H9 (cell line): ENCODE measurements at regions not wholly inside any gene's neighbourhood (a gene's known extent, or its start where the extent isn't known, plus 50 kb on each side); places are given as distances from the start of the nearest gene placed in this dataset.

ENCODE experiments used
- DNase-seq: peaks from one replicate; pipeline ENCODE4 v3.0.0-alpha.2; 2017
- H2AFZ ChIP-seq: one replicate; pipeline ENCODE4 v1.6.1; 2013; ENCODE audit warnings: mild to moderate bottlenecking, low read length, control low read depth, moderate library complexity
- H2AK5ac ChIP-seq: 2 replicates; pipeline ENCODE4 v1.6.1; 2013; ENCODE audit warnings: low read length, control low read depth, mixed read lengths; ENCODE audit not compliant: insufficient read length
- H2BK120ac ChIP-seq: one replicate; pipeline ENCODE4 v1.6.1; 2013; ENCODE audit warnings: low read depth, mild to moderate bottlenecking, low read length, control low read depth, inconsistent platforms; ENCODE audit not compliant: poor library complexity, severe bottlenecking
- H2BK12ac ChIP-seq: 2 replicates; pipeline ENCODE4 v1.6.1; 2013; ENCODE audit warnings: low read length, control low read depth, mixed read lengths, low read depth; ENCODE audit not compliant: insufficient read length
- H2BK15ac ChIP-seq: 2 replicates; pipeline ENCODE4 v1.6.1; 2013; ENCODE audit warnings: low read depth, low read length, control low read depth
- H2BK20ac ChIP-seq: one replicate; pipeline ENCODE4 v1.6.1; 2013; ENCODE audit warnings: low read depth, mild to moderate bottlenecking, low read length, control low read depth, inconsistent platforms; ENCODE audit not compliant: poor library complexity, severe bottlenecking
- H2BK5ac ChIP-seq: 2 replicates; pipeline ENCODE4 v1.6.1; 2013; ENCODE audit warnings: low read length, control low read depth, mixed read lengths; ENCODE audit not compliant: insufficient read length
- H3K14ac ChIP-seq: 2 replicates; pipeline ENCODE4 v1.6.1; 2013; ENCODE audit warnings: low read length, control low read depth; ENCODE audit not compliant: insufficient read depth
- H3K18ac ChIP-seq: 2 replicates; pipeline ENCODE4 v1.6.1; 2013; ENCODE audit warnings: low read depth, mild to moderate bottlenecking, mixed read lengths, low read length, control low read depth; ENCODE audit not compliant: insufficient read length
- H3K23ac ChIP-seq: 2 replicates; pipeline ENCODE4 v1.6.1; 2013; ENCODE audit warnings: low read length, control low read depth, mixed read lengths, low read depth; ENCODE audit not compliant: insufficient read length
- H3K23me2 ChIP-seq: 2 replicates; pipeline ENCODE4 v1.6.1; 2013; ENCODE audit warnings: low read depth, mild to moderate bottlenecking, mixed read lengths, low read length, control low read depth; ENCODE audit not compliant: insufficient read length, poor library complexity, severe bottlenecking
- H3K27ac ChIP-seq: 2 replicates; pipeline ENCODE4 v1.5.1; 2013; ENCODE audit warnings: low read length, control low read depth, mixed read lengths, low read depth; ENCODE audit not compliant: insufficient read length
- H3K27me3 ChIP-seq: 2 replicates; pipeline ENCODE4 v1.6.1; 2013; ENCODE audit warnings: low read length, control low read depth, inconsistent platforms; ENCODE audit not compliant: insufficient read depth
- H3K4ac ChIP-seq: 2 replicates; pipeline ENCODE4 v1.6.1; 2013; ENCODE audit warnings: low read depth, mild to moderate bottlenecking, control low read depth, inconsistent platforms, low read length, moderate library complexity
- H3K4me1 ChIP-seq: 2 replicates; pipeline ENCODE4 v1.6.1; 2013; ENCODE audit warnings: low read length, control low read depth, inconsistent platforms; ENCODE audit not compliant: insufficient read depth
- H3K4me2 ChIP-seq: 2 replicates; pipeline ENCODE4 v1.6.1; 2013; ENCODE audit warnings: low read length, control low read depth, mixed read lengths; ENCODE audit not compliant: insufficient read length, insufficient read depth
- H3K56ac ChIP-seq: 2 replicates; pipeline ENCODE4 v1.6.1; 2013; ENCODE audit warnings: low read depth, mild to moderate bottlenecking, mixed read lengths, low read length, control low read depth; ENCODE audit not compliant: insufficient read length
- H3K79me1 ChIP-seq: 2 replicates; pipeline ENCODE4 v1.6.1; 2013; ENCODE audit warnings: low read depth, mild to moderate bottlenecking, moderate library complexity, low read length, control low read depth, inconsistent platforms; ENCODE audit not compliant: insufficient read depth, poor library complexity, severe bottlenecking
- H3K79me2 ChIP-seq: 2 replicates; pipeline ENCODE4 v1.6.1; 2013; ENCODE audit warnings: low read length, control low read depth, inconsistent platforms; ENCODE audit not compliant: insufficient read depth
- H3K9ac ChIP-seq: 2 replicates; pipeline ENCODE4 v1.6.1; 2013; ENCODE audit warnings: low read length, control low read depth, mixed read lengths; ENCODE audit not compliant: insufficient read length; ENCODE audit errors: extremely low read depth
- H3K9me3 ChIP-seq: one replicate; pipeline ENCODE4 v1.6.1; 2013; ENCODE audit warnings: low read depth, low read length, inconsistent platforms; ENCODE audit not compliant: control insufficient read depth
- H3T11ph ChIP-seq: one replicate; pipeline ENCODE4 v1.6.1; 2013; ENCODE audit warnings: mild to moderate bottlenecking, low read length, control low read depth, inconsistent platforms
- H4K20me1 ChIP-seq: one replicate; pipeline ENCODE4 v1.6.1; 2013; ENCODE audit not compliant: control insufficient read depth, insufficient read length, insufficient read depth
- H4K5ac ChIP-seq: 2 replicates; pipeline ENCODE4 v1.6.1; 2013; ENCODE audit warnings: low read depth, mild to moderate bottlenecking, mixed read lengths, low read length, control low read depth; ENCODE audit not compliant: insufficient read length
- H4K8ac ChIP-seq: replicated peaks from 2 replicates; pipeline ENCODE4 v1.6.1; 2013; ENCODE audit warnings: low read length, control low read depth, mixed read lengths, low read depth; ENCODE audit not compliant: insufficient read length
- H4K91ac ChIP-seq: 2 replicates; pipeline ENCODE4 v1.6.1; 2013; ENCODE audit warnings: low read depth, mild to moderate bottlenecking, moderate library complexity, mixed read lengths, low read length, control low read depth; ENCODE audit not compliant: insufficient read length
- H3K27ac Mint-ChIP-seq, 3 experiments: 2 replicates in 2 of 3; 3 replicates in 1 of 3; pipeline ENCODE4 v1.8.0; 2020 to 2021; ENCODE audit warnings: mixed read lengths in 3 of 3, mild to moderate bottlenecking in 1 of 3, moderate library complexity in 1 of 3
- H3K27me3 Mint-ChIP-seq: 2 replicates; pipeline ENCODE4 v1.8.0; 2021; ENCODE audit warnings: low read depth, mild to moderate bottlenecking, moderate library complexity, mixed read lengths
- H3K36me3 Mint-ChIP-seq, 3 experiments: 2 replicates in 2 of 3; 3 replicates in 1 of 3; pipeline ENCODE4 v1.8.0; 2020 to 2021; ENCODE audit warnings: low read depth in 3 of 3, mixed read lengths in 3 of 3; ENCODE audit not compliant: insufficient read depth in 1 of 3
- H3K4me1 Mint-ChIP-seq, 2 experiments: 2 replicates each; pipeline ENCODE4 v1.8.0; 2020; ENCODE audit warnings: mixed read lengths in 2 of 2
- H3K4me3 Mint-ChIP-seq, 2 experiments: 2 replicates in 1 of 2; 3 replicates in 1 of 2; pipeline ENCODE4 v1.8.0; 2020 to 2021; ENCODE audit warnings: mild to moderate bottlenecking in 2 of 2, mixed read lengths in 2 of 2, moderate library complexity in 1 of 2
- H3K9me3 Mint-ChIP-seq, 2 experiments: 2 replicates in 1 of 2; 3 replicates in 1 of 2; pipeline ENCODE4 v1.8.0; 2020; ENCODE audit warnings: mild to moderate bottlenecking in 2 of 2, mixed read lengths in 2 of 2, moderate library complexity in 1 of 2
- CTCF ChIP-seq: fragments of 200-600 bp; sonication (generic); conservative IDR thresholded peaks from 3 replicates; pipeline ENCODE4 v1.8.0; 2021; ENCODE audit warnings: antibody characterized with exemption, mild to moderate bottlenecking
- whole genome bisulfite sequencing: extraction: QIAGEN DNeasy Blood & Tissue Kit; methylation state at CpG from one replicate; pipeline ENCODE4 v1.1.7; 2013; ENCODE audit warnings: missing lambda C conversion rate, low lambda C conversion rate, mixed read lengths; ENCODE audit not compliant: insufficient read length; ENCODE audit errors: extremely low coverage; 5-methylcytosine and 5-hydroxymethylcytosine counted together

GRCh38 chr9:109834855-109835254 lies 54.9 kb downstream of the PALM2AKAP2 start:
- H3K9ac ChIP-seq: no peak overlapping the region
- H2BK120ac ChIP-seq: no peak overlapping the region
- no CpG with 5 or more reads among the region's 2 CpGs for WGBS
- no peak overlapping the region for H3K56ac ChIP-seq
- H3K27ac Mint-ChIP-seq: no peak overlapping the region
- H3K4me3 Mint-ChIP-seq: no peak overlapping the region
- no peak overlapping the region for H2BK20ac ChIP-seq
- H3K4me1 Mint-ChIP-seq: 0 out of 4 replicates have a peak, but pooled peaks cover 0 to 2% of the 10 kb centered on the region in 2 experiments
- no peak overlapping the region for H2AK5ac ChIP-seq
- H3K23ac ChIP-seq: no peak overlapping the region
- no peak overlapping the region for H4K8ac ChIP-seq
- H2BK5ac ChIP-seq: no peak overlapping the region
- H3K79me1 ChIP-seq: no peaks in the 10 kb centered on the region
- no peaks in the 10 kb centered on the region for H3K23me2 ChIP-seq
- H3K4me2 ChIP-seq: no peak overlapping the region
- H4K91ac ChIP-seq: no peak overlapping the region
- H2BK12ac ChIP-seq: no peak overlapping the region
- H3K27me3 ChIP-seq: no peaks in the 10 kb centered on the region
- H3T11ph ChIP-seq: no peak overlapping the region
- DNase-seq: no peak
- H3K27ac ChIP-seq: no peak overlapping the region
- H3K14ac ChIP-seq: no peak overlapping the region
- peaks cover 10% of the 10 kb centered on the region for H3K9me3 ChIP-seq
- H3K79me2 ChIP-seq: no peaks in the 10 kb centered on the region
- no peak for TF ChIP-seq CTCF
- no peak overlapping the region for H2BK15ac ChIP-seq
- no peaks in the 10 kb centered on the region for H4K20me1 ChIP-seq
- H3K4ac ChIP-seq: no peak overlapping the region
- H3K36me3 Mint-ChIP-seq: peaks cover 5 to 23% (median 5%) of the 10 kb centered on the region in 3 experiments; a peak in 5 of 7 replicates
- no peaks in the 10 kb centered on the region for H3K4me1 ChIP-seq
- no peak overlapping the region for H4K5ac ChIP-seq
- H3K18ac ChIP-seq: no peak overlapping the region
- no peak overlapping the region for H2AFZ ChIP-seq
- H3K9me3 Mint-ChIP-seq: peaks cover 24 to 26% of the 10 kb centered on the region in 2 experiments
- H3K27me3 Mint-ChIP-seq: peaks cover 7% of the 10 kb centered on the region
